ENCODE measurements at regions not wholly inside any gene's neighbourhood (a gene's known extent, or its start where the extent isn't known, plus 50 kb on each side); places are given as distances from the start of the nearest gene placed in this dataset.
A peak's percentile ranks its signal among the peaks of the same experiment; 100 is the strongest.

DNA sequence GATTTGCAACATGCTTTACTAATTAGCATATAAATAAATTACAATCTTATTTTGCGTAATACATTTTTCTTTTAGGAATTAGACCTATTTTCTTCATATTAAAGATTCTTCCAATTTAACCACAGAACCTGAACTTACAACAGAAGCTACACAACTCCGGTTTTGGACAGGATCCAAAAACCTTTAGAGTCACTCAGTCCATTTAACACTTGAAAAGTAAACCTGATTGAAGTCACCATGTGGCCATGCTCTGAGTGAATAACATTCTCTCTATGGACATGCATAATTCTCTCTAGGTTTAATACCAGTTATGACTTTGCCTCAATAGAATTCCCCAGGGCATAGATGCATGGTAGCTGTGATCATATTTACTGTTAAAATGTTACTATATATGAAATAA is 751.0 kb downstream of the VGLL3 start:
- no peak for DNase-seq

DNA sequence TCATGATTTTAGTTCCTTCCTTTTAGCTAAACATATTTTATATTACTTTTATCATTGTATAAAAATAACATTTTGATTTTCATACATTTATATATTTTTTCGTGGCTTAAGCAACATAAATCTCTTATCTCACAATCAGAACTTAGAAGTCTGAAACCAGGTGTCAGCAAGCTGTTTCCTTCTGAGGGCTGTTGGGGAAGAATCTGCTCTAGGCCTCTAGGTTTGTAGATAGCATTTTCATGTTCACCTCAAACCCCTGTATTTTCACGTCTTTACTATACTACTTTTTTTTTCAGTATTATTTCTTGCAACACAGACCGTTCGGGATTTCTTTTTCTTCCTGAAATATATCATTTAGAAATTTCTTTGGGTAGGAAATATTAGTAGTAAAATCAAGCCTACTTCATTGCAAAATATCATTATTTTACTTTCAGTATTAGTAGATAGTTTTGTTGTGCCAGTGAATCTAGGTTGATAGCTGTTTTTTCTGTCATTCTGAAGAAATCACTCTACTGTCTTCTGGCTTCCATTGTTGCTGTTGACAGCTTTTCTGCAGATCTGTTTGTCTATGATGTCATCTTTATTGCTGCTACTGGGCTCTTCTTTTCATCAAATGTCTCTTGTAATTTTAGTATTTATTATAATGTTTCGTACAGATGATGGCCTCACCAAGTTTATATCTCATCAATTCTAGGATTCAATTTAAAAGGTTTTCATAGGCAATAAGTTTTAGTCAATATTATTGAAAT is 756.3 kb downstream of the VGLL3 start:
- intact Hi-C loops (cut with DNase I): no loop called here
- DNase-seq: no peak

More for the DNA sequence above, 751.0 kb downstream of the VGLL3 start:
- intact Hi-C loops (cut with DNase I): no loop called here

DNA sequence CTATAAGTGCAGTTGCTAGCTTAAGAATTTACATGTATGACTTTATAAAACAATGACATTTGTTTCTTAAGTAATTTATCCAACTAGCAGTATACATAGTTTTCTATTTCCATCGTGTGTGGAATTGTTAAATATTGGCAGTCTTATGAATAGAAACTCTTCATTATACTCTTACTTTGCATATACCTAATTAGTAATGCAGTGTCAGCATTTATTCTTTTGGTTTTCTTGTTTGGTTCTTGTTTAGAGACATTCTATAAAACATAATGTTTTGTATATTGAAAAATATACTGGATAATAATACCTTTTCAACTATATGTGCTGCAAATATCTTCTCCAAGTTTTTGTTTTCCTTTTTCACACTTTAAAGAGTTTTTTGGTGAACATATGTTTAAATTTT is 760.2 kb downstream of the VGLL3 start:
- intact Hi-C loops (cut with DNase I): no loop called here
- DNase-seq: no peak

DNA sequence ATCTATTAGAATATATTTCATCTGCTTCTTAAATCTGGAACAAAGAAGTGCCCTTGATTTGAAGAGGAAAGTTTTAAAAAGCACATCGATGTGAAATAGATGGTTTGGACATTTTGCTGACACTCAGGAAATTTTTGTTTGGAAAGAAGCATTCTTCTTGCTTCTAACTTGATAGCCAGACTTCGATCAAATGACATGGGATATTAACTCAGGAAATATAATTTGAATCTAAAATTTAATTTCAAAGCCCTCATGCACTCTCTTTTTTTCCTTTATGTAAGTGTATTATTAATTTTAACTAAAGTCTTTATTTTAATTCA is 761.2 kb downstream of the VGLL3 start:
- no peak for DNase-seq
- intact Hi-C loops (cut with DNase I): no loop called here

DNA sequence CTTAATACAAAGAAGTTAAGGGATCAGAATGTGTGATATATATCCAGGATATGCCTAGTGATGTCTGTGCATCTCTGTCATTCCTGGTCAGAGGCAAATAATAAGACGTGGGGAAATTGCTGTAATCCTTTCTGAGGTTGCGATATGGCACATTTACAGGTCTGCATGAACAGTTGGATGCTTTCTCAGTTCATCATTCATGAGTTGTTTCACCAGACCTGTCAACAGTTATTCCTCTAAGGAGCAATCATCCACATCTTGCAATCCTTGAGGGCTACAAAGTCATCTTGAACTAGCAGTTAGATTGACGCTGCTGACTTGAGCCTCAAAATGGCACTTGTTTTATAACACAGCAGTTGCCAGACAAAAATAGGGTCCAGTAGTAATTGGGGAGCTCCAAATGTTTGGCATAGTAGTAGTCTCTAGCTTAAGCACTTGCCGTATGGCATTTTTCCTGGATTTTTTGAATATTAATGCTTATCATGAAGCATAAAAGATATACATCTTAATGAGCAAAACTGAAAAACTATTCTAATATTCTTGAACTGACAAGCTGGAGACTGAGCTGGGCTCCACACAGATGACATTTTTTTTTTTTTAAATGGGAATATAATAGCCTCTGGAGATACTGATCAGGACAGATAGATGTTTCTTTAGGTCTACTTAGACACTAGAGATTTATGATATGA is 761.7 kb downstream of the VGLL3 start:
- intact Hi-C loops (cut with DNase I): no loop called here
- DNase-seq: no peak

DNA sequence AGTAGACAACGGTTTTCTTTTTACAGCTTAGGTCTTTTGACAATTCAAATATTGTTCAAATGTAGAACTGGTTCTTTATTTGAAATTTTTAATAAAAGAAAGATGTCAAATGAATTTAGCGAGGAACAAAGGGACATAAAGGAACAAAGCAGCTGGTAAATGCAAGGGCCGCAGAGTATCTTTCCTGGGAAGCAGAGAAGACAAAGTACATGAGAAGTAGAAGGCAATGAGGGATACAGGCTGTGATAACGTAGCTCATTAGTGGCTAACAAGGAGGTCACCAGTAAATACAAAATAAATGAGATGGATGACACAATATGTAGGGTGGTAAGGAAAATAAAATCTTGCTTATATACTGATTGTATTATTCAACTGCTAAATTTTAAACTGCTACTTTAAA is 762.8 kb downstream of the VGLL3 start:
- no peak for DNase-seq

DNA sequence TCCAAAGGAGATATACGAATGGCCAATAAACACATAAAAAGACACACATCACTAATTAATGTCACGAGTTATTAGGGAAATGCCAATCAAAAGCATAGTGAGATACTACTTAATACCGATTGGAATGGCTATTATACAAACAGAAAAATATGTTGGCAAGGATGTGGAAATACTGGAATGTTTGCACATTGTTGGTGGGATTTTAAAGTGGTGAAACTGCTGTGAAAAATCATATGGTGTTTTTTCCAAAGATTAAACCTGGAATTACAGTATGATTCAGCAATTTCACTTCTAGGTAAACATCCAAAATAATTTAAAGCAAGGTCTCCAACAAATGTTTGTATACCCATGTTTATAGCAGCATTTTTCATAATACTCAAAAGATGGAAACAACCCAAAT is 765.5 kb downstream of the VGLL3 start:
- intact Hi-C loops (cut with DNase I): no loop called here
- no peak for DNase-seq

More for the DNA sequence above, 762.8 kb downstream of the VGLL3 start:
- intact Hi-C loops (cut with DNase I): no loop called here

DNA sequence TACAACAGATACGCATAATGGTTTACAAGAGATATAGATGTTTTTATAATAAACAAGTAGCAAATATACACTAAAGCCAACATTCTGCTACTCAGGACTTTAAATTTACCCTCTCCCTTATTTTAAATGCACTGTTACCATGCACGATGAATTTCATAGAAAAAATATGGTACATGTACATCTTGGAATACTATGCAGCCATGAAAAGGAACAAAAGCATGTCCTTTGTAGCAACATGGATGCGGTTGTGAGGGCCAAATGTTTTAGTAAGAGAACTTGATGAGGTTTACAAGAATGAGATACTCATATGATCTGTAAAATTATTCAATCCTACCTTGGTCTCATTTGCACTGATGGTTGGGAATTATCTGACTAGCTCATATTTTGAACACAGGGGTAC is 769.3 kb downstream of the VGLL3 start:
- DNase-seq: no peak
- intact Hi-C loops (cut with DNase I): no loop called here

DNA sequence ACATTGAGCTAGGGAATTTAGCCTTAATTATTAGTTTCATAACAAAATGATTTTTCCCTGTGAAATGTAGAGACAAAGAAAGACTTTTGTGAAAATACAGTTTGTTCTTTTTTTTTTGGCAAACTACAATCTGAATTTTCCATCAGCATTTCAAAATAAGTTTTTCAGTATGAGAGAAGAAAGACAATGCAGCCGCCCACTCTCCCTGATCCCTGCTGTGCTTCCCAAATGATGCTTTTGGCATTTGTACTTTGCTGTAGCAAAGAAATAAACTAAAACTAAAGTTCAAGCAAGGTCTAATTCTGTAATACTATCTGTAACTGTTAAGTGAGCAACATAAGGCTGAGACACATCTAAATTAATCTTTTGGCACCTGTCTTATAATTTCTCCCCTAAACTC is 782.2 kb downstream of the VGLL3 start:
- intact Hi-C loops (cut with DNase I): no loop called here
- DNase-seq: peak in 36 of 42 donors; percentile 9 to 74 (median 32)

DNA sequence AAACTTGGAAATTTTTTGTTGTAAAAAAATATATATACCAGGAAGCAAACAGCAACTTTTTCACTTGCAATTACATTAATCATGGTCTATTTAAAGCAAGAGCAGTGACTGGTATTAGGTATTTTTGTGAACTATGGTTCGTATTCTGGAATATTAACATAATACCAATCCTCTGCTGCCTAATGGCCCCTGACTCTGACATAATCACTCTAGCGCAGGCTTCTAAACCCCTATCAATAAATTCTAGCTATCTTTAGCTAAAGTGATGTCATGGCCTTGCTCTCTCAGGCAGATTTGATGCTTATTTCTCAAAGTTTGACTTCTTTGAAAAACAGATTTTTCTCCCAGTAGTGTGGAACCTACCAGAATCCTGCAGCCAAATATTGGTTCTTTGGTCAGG is 808.3 kb downstream of the VGLL3 start:
- DNase-seq: no peak
- intact Hi-C loops (cut with DNase I): no loop called here

DNA sequence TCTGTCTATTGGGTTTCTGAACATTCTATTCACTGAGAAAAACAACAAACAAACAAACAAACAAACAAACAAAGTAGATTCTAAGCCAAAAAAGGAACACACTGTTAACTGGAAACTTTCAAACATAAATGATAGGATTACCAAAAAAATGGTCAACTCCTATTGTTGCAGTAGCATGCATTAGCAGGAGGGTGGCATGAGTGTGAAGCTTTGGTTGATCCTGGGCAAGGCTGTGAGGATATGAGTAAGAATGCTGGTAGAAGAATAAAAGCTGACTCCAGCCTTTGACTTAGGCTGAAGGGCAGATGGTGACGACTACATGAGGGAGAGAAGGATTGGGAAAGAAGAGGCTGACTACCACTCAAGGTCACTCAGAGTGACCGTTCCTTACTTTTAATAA is 810.3 kb downstream of the VGLL3 start:
- intact Hi-C loops (cut with DNase I): no loop called here
- DNase-seq: peak in 8 of 42 donors; percentile 12 to 55 (median 33)

DNA sequence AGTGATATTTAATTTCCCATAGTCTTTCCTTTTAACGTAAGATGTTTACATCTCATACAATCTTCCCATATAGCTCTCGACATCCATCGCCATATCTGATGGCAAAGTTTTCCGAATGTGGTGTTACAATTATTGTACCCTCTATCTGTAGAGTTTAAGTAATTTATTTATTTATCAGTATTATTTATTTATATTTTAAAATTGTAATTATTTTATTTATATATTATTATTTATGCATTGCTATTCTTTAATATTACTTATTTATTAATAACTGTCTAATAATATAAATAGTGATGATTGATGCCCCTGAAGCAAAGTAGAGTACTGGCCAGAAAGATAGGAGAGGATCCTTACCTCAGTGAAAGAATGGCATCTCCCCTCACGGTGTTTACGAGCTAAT is 812.9 kb downstream of the VGLL3 start:
- intact Hi-C loops (cut with DNase I): no loop called here
- DNase-seq: no peak

DNA sequence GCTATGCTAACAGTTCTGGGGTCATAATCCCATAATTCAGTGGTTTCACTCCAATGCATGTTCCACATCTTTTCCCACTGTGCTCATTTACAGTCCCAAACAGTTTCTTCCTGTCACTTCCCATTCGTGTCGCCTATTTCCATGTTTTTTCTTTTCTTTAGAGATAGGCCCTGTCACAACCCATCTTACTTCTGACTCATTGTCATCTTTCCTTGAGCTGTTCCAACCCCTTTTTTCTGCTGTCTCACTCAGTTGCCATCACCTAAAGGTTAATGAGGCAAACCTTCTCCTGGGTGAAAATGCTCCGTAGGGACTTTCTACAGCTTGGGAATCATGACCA is 814.5 kb downstream of the VGLL3 start:
- DNase-seq: peak in 1 of 42 donors; percentile 6
- intact Hi-C loops (cut with DNase I): no loop called here

DNA sequence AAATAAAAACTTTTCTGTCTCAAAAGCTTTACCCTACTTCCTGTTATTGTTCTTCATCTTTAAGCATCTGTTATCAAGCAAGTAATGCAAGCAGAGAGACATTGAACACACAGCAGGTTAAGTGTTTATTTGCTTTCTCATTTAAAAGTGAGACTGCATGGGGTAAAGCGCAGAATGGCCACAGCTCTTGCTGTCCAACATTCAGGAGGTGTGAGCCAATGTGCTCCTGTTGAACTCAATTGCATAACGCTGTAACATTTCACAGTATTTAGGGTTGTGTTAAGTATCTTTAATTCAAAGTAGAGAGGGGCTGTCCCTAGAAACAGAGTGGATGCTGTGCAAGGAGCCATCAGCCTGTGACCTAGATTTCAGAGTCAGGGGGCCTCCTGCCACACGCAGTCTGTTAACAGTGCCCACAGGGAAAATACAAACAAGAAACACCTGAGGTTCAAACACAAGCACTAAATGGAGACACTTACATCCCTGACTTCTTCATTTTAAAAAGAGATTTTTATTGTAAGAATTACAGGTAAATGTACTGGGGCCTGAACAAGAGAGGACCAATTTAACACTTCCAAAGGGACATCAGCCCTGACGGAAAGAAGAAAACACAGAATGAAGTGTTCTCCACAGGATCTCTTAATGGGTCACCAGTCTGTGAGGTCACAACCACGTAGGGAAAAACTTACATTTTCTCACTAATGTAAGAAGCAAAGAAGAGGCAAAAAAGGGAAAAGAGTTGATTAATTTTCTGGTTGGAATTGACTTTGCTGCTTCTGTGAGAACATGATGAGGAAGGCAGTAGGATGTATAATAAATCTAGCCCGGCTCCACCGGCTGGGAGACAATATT is 815.1 kb downstream of the VGLL3 start:
- intact Hi-C loops (cut with DNase I): no loop called here
- no peak for DNase-seq

DNA sequence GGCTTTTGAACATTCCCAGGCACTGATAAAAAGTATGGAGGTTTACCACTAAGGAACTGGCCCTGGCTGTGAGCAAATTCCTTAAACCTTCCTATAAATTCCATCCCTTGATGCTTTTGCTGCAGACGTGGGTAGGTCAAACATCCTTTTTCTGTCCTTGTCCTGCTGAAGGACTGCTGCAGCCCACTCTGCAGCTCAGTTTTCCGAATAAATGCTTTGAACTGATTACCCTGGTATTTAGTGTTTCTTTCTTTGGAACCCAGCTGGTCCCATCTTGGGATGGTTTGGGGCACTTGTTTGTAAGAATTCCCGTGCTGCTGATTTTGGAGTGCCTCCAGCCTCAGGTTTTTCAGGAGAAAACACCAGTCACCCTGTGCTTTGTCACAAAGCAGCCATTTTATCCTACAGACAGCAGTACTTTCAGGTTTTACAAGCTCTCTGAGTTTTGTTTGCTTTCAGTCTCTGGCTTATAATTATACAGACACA is 815.9 kb downstream of the VGLL3 start:
- no peak for DNase-seq
- intact Hi-C loops (cut with DNase I): no loop called here

DNA sequence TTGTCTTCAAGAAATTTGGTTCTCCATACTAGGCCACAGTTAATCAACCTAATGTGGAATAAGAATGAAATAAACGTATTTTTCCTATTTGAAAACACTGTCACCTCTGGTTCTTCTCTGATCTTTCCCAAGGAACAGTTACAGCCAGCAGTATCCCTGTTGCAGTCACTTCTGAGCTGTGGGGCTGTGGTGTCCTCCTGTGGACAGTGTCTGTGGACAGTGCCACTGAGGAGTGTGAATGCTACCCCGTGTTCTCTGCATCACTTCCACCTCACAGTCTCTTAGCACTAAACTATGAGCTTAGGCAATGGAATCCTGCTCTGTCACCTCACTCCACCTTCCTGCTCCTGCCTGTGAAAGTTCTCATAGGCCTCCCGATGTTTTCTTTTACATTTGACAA is 817.5 kb downstream of the VGLL3 start:
- intact Hi-C loops (cut with DNase I): no loop called here
- peak in 8 of 42 donors; percentile 12 to 62 (median 18) for DNase-seq

DNA sequence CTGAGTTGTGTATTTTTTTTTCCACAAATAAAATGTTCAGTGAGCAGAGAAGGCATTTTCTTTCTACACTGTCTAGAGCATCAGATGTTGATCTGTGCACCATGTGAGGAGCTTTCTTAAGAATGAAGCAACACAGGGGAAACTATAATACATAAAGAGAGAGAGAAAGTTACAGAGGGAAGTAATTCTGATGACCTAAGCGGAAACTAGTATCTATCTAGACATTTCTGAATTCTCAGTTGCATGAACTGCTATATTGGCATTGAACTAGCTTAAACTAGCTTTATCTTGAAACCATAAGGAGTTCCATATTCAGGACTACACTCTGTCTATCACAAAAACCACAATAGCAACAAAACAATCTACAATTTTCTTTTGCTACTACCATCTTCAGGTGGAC is 822.4 kb downstream of the VGLL3 start:
- intact Hi-C loops (cut with DNase I): no loop called here
- DNase-seq: no peak

DNA sequence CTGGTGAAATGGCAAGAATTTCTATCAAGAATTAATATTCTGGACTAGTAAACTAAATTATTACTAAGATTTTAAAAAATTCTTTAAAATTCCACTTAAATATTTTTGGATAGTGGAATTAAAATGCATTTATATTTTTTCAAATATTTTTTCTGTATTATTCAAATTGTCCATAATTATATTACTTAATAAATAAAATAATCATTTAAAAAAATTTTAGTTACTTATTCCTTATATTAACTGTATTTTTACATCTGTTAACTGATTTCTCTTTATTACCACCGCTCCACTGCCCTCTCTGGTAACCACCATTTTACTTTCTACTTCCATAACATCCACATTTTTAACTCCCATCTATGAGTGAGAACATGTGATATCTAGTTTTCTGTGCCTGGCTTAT is 828.4 kb downstream of the VGLL3 start:
- intact Hi-C loops (cut with DNase I): no loop called here
- no peak for DNase-seq

DNA sequence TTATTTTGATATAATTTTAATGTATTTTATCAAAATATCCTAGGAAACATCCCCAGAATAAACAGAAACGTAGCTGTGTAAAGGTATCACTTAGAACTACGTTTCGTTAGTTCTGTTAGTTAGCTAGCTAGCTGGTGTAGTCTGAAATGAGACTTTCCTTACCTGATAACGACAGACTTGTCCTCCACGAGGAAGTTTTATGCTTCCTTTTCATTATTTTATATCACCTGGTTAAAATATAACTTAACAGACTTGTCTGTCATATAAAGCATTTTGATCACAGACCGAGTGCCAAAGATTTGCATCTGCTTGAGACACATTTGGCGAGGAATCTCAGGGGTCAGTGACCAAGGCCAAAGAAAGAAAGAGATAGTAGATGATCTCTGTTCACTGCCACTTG is 829.5 kb downstream of the VGLL3 start:
- intact Hi-C loops (cut with DNase I): no loop called here
- no peak for DNase-seq

DNA sequence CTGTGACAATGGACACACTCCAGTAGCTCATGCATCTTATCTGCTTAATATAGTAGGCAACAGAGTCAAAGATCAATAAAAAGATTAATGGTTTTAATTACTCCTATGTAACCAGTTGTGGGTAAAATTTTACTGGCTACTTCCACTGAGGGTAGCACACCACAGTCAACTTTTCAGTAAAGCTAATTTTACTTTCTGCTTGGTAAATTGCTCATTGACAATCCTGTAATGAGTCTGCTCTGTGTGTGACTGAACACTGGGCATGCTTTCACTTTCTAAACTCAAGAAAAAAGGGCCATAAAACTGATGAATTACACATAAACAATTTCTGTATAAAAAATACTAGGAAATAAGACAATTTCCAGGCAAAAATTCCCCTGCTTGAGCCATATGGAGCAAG is 838.3 kb downstream of the VGLL3 start:
- no peak for DNase-seq
- intact Hi-C loops (cut with DNase I): no loop called here
